ENCODE measurements at regions not wholly inside any gene's neighbourhood (a gene's known extent, or its start where the extent isn't known, plus 50 kb on each side); places are given as distances from the start of the nearest gene placed in this dataset.

GRCh38 chr5:145589063-145589462 is 246.1 kb downstream of the PRELID2 start:
- no peaks in the 10 kb centered on the region for H3K27me3 Mint-ChIP-seq (ENCODE audit: unreplicated experiment)
- H3K36me3 Mint-ChIP-seq (ENCODE audit: low read depth, unreplicated experiment), result no peaks in the 10 kb centered on the region
- H3K27ac Mint-ChIP-seq (ENCODE audit: unreplicated experiment), result no peak overlapping the region
- DNase-seq (ENCODE audit: low spot score), result no peak
- no peaks in the 10 kb centered on the region for H3K9me3 Mint-ChIP-seq (ENCODE audit: unreplicated experiment)
- TF ChIP-seq CTCF (IDR thresholded peaks at IDR 0.05; ENCODE audit: unreplicated experiment), result no peak
- H3K4me3 Mint-ChIP-seq (ENCODE audit: unreplicated experiment), result no peak overlapping the region
- H3K4me1 Mint-ChIP-seq (ENCODE audit: unreplicated experiment), result no peaks in the 10 kb centered on the region

GRCh38 chr5:145588558-145588957 is 246.6 kb downstream of the PRELID2 start:
- Mint-ChIP-seq H3K27ac (ENCODE audit: unreplicated experiment) (no peak overlapping the region), H3K9me3 (ENCODE audit: unreplicated experiment) (no peaks in the 10 kb centered on the region), H3K27me3 (ENCODE audit: unreplicated experiment) (no peaks in the 10 kb centered on the region), H3K4me1 (ENCODE audit: unreplicated experiment) (no peaks in the 10 kb centered on the region), H3K4me3 (ENCODE audit: unreplicated experiment) (no peak overlapping the region), H3K36me3 (ENCODE audit: low read depth, unreplicated experiment) (no peaks in the 10 kb centered on the region)
- no peak for DNase-seq (ENCODE audit: low spot score)
- no peak for TF ChIP-seq CTCF (IDR thresholded peaks at IDR 0.05; ENCODE audit: unreplicated experiment)

GRCh38 chr5:145588113-145588512 is 247.0 kb downstream of the PRELID2 start:
- H3K36me3 Mint-ChIP-seq (ENCODE audit: low read depth, unreplicated experiment), result no peaks in the 10 kb centered on the region

GRCh38 chr5:145587710-145588109 is 247.4 kb downstream of the PRELID2 start:
- Mint-ChIP-seq H3K4me3 (ENCODE audit: unreplicated experiment) (no peak overlapping the region), H3K27me3 (ENCODE audit: unreplicated experiment) (no peaks in the 10 kb centered on the region), H3K9me3 (ENCODE audit: unreplicated experiment) (no peaks in the 10 kb centered on the region), H3K4me1 (ENCODE audit: unreplicated experiment) (no peaks in the 10 kb centered on the region), H3K27ac (ENCODE audit: unreplicated experiment) (no peak overlapping the region), H3K36me3 (ENCODE audit: low read depth, unreplicated experiment) (no peaks in the 10 kb centered on the region)
- no peak for TF ChIP-seq CTCF (IDR thresholded peaks at IDR 0.05; ENCODE audit: unreplicated experiment)
- no peak for DNase-seq (ENCODE audit: low spot score)

More at GRCh38 chr5:145588113-145588512, 247.0 kb downstream of the PRELID2 start:
- H3K9me3 Mint-ChIP-seq (ENCODE audit: unreplicated experiment), result no peaks in the 10 kb centered on the region
- H3K4me1 Mint-ChIP-seq (ENCODE audit: unreplicated experiment), result no peaks in the 10 kb centered on the region
- H3K27me3 Mint-ChIP-seq (ENCODE audit: unreplicated experiment), result no peaks in the 10 kb centered on the region
- TF ChIP-seq CTCF (IDR thresholded peaks at IDR 0.05; ENCODE audit: unreplicated experiment), result no peak
- DNase-seq (ENCODE audit: low spot score), result no peak
- no peak overlapping the region for H3K4me3 Mint-ChIP-seq (ENCODE audit: unreplicated experiment)
- no peak overlapping the region for H3K27ac Mint-ChIP-seq (ENCODE audit: unreplicated experiment)

- Mint-ChIP-seq H3K27me3 (ENCODE audit: unreplicated experiment) (no peaks in the 10 kb centered on the region), H3K4me1 (ENCODE audit: unreplicated experiment) (no peaks in the 10 kb centered on the region), H3K36me3 (ENCODE audit: low read depth, unreplicated experiment) (no peaks in the 10 kb centered on the region), H3K4me3 (ENCODE audit: unreplicated experiment) (no peak overlapping the region), H3K27ac (ENCODE audit: unreplicated experiment) (no peak overlapping the region), H3K9me3 (ENCODE audit: unreplicated experiment) (no peaks in the 10 kb centered on the region)
- no peak for DNase-seq (ENCODE audit: low spot score)
- no peak for TF ChIP-seq CTCF (IDR thresholded peaks at IDR 0.05; ENCODE audit: unreplicated experiment)
Observed at GRCh38 chr5:145587308-145587672, 247.9 kb downstream of the PRELID2 start.
